IMR-90 (cell line): ENCODE measurements at regions not wholly inside any gene's neighbourhood (a gene's known extent, or its start where the extent isn't known, plus 50 kb on each side); places are given as distances from the start of the nearest gene placed in this dataset.

Experiments used
- ATAC-seq: fragments of 200-7000 bp; cut with Tn5 transposase; 2 replicates; pipeline ENCODE4 v1.9.1; 2020; ENCODE audit warnings: low read depth, mild to moderate bottlenecking, moderate library complexity
- BruUV-seq: library from RNA; stranded (reverse); fragments of 400-500 nt; replicated peaks from 2 replicates; lab custom pipeline; 2021; lab: Mats Ljungman, UMichigan
- CTCF ChIA-PET: fragments of 300-600 bp; formaldehyde crosslinking; extraction: SDS; loops from one replicate; lab custom pipeline; 2021; ENCODE audit warnings: antibody characterized with exemption; lab: Yijun Ruan, JAX
- POLR2A ChIA-PET: fragments of 300-600 bp; sonication (Branson Sonifier 250); formaldehyde crosslinking; loops from one replicate; lab custom pipeline; 2022; ENCODE audit warnings: antibody characterized with exemption; ENCODE audit not compliant: unreplicated experiment; lab: Charles Lee
- DNase-seq: peaks from one replicate; pipeline ENCODE4 v3.0.0; 2013
- H2AFZ ChIP-seq: replicated peaks from 2 replicates; pipeline ENCODE3; 2013; ENCODE audit warnings: low read length, mild to moderate bottlenecking; ENCODE audit not compliant: poor library complexity
- H2AK5ac ChIP-seq: 2 replicates; pipeline ENCODE4 v1.6.1; 2013; ENCODE audit warnings: low read depth, low read length, inconsistent platforms
- H2AK9ac ChIP-seq: replicated peaks from 2 replicates; pipeline ENCODE3; 2013; ENCODE audit warnings: mild to moderate bottlenecking, low read depth, low read length, moderate library complexity; ENCODE audit not compliant: poor library complexity
- H2BK120ac ChIP-seq: 2 replicates; pipeline ENCODE4 v1.6.1; 2013; ENCODE audit warnings: low read depth, low read length, inconsistent platforms
- H2BK15ac ChIP-seq: 3 replicates; pipeline ENCODE4 v1.6.1; 2013; ENCODE audit warnings: low read depth, low read length, inconsistent platforms
- H2BK20ac ChIP-seq: 2 replicates; pipeline ENCODE4 v1.6.1; 2013; ENCODE audit warnings: low read depth, mild to moderate bottlenecking, inconsistent platforms, low read length, moderate library complexity
- H2BK5ac ChIP-seq: 2 replicates; pipeline ENCODE4 v1.6.1; 2013; ENCODE audit warnings: mild to moderate bottlenecking, low read depth, low read length, inconsistent platforms; ENCODE audit not compliant: poor library complexity, severe bottlenecking
- H3K14ac ChIP-seq: replicated peaks from 2 replicates; pipeline ENCODE4 v1.6.1; 2013; ENCODE audit warnings: low read depth, low read length, inconsistent platforms
- H3K18ac ChIP-seq: 2 replicates; pipeline ENCODE4 v1.6.1; 2013; ENCODE audit warnings: low read depth, low read length, control low read depth
- H3K23ac ChIP-seq: 2 replicates; pipeline ENCODE4 v1.6.1; 2013; ENCODE audit warnings: low read depth, low read length, inconsistent platforms
- H3K27ac ChIP-seq: 2 replicates; pipeline ENCODE4 v1.5.1; 2013; ENCODE audit warnings: mild to moderate bottlenecking, control low read depth, low read length; ENCODE audit not compliant: insufficient read depth
- H3K27me3 ChIP-seq: 2 replicates; pipeline ENCODE4 v1.6.1; 2013; ENCODE audit warnings: low read length; ENCODE audit not compliant: control insufficient read depth, insufficient read depth
- H3K36me3 ChIP-seq: 2 replicates; pipeline ENCODE4 v1.6.1; 2013; ENCODE audit warnings: low read length, mixed read lengths; ENCODE audit not compliant: control insufficient read depth, insufficient read depth
- H3K4ac ChIP-seq: 2 replicates; pipeline ENCODE4 v1.6.1; 2013; ENCODE audit warnings: low read depth, low read length, inconsistent platforms
- H3K4me1 ChIP-seq: 2 replicates; pipeline ENCODE4 v1.6.1; 2013; ENCODE audit warnings: low read length, mixed read lengths; ENCODE audit not compliant: control insufficient read depth, insufficient read depth
- H3K4me2 ChIP-seq: 2 replicates; pipeline ENCODE4 v1.6.1; 2013; ENCODE audit warnings: low read depth, mild to moderate bottlenecking, control low read depth, low read length, moderate library complexity
- H3K4me3 ChIP-seq: 2 replicates; pipeline ENCODE4 v1.5.1; 2013; ENCODE audit warnings: low read depth, mild to moderate bottlenecking, control low read depth, low read length, moderate library complexity; ENCODE audit not compliant: insufficient read depth
- H3K56ac ChIP-seq: 2 replicates; pipeline ENCODE4 v1.6.1; 2013; ENCODE audit warnings: low read length, inconsistent platforms; ENCODE audit not compliant: insufficient read depth; ENCODE audit errors: extremely low read depth
- H3K79me1 ChIP-seq, 2 experiments: 2 replicates each; pipeline ENCODE4 v1.6.1; 2013; ENCODE audit warnings: low read length in 2 of 2, inconsistent platforms in 1 of 2, low read depth in 1 of 2
- H3K9ac ChIP-seq: 2 replicates; pipeline ENCODE4 v1.6.1; 2013; ENCODE audit warnings: low read depth, low read length, control low read depth
- H3K9me1 ChIP-seq: 2 replicates; pipeline ENCODE4 v1.6.1; 2013; ENCODE audit warnings: low read length, inconsistent platforms; ENCODE audit not compliant: insufficient read depth
- H3K9me3 ChIP-seq: 2 replicates; pipeline ENCODE4 v1.6.1; 2013; ENCODE audit warnings: low read length; ENCODE audit not compliant: control insufficient read depth, insufficient read depth
- H4K20me1 ChIP-seq: 2 replicates; pipeline ENCODE4 v1.6.1; 2013; ENCODE audit warnings: low read length, inconsistent platforms; ENCODE audit not compliant: insufficient read depth
- H4K5ac ChIP-seq: 2 replicates; pipeline ENCODE4 v1.6.1; 2013; ENCODE audit warnings: mild to moderate bottlenecking, low read depth, low read length, control low read depth
- H4K8ac ChIP-seq, 2 experiments: 2 replicates each; pipeline ENCODE4 v1.6.1; 2013; ENCODE audit warnings: low read depth in 2 of 2, low read length in 2 of 2, control low read depth in 1 of 2, inconsistent platforms in 1 of 2
- H4K91ac ChIP-seq: 2 replicates; pipeline ENCODE4 v1.6.1; 2013; ENCODE audit warnings: low read depth, low read length, inconsistent platforms; ENCODE audit not compliant: insufficient read depth
- BHLHE40 ChIP-seq: fragments of 150-350 bp; IDR thresholded peaks from 2 replicates; pipeline ENCODE4 v1.6.1; 2016; ENCODE audit warnings: mild to moderate bottlenecking, low read depth, low read length
- CEBPB ChIP-seq: IDR thresholded peaks from 2 replicates; pipeline ENCODE4 v1.6.1; 2012; ENCODE audit warnings: low read depth, low read length, improper control_type of control experiment
- CHD1 ChIP-seq: IDR thresholded peaks from 2 replicates; pipeline ENCODE4 v1.6.1; 2012; ENCODE audit warnings: low read depth, low read length, improper control_type of control experiment
- ELK1 ChIP-seq: fragments of 150-350 bp; IDR thresholded peaks from 2 replicates; pipeline ENCODE4 v1.6.1; 2016; ENCODE audit warnings: low read depth, mild to moderate bottlenecking, low read length, moderate library complexity, borderline replicate concordance
- FOS ChIP-seq: fragments of 150-350 bp; IDR thresholded peaks from 2 replicates; pipeline ENCODE4 v1.6.1; 2016; ENCODE audit warnings: low read depth, low read length
- MAFK ChIP-seq: IDR thresholded peaks from 2 replicates; pipeline ENCODE4 v1.6.1; 2012; ENCODE audit warnings: low read depth, low read length, improper control_type of control experiment
- MAZ ChIP-seq: IDR thresholded peaks from 2 replicates; pipeline ENCODE4 v1.6.1; 2012; ENCODE audit warnings: low read depth, mild to moderate bottlenecking, low read length, improper control_type of control experiment, moderate library complexity, borderline replicate concordance
- MXI1 ChIP-seq: IDR thresholded peaks from 2 replicates; pipeline ENCODE4 v1.6.1; 2012; ENCODE audit warnings: low read depth, mild to moderate bottlenecking, low read length, moderate library complexity, borderline replicate concordance
- NFE2L2 ChIP-seq: fragments of 150-350 bp; IDR thresholded peaks from 2 replicates; pipeline ENCODE4 v1.6.1; 2016; ENCODE audit warnings: low read depth, mild to moderate bottlenecking, low read length
- POLR2A ChIP-seq: IDR thresholded peaks from 2 replicates; pipeline ENCODE4 v1.6.1; 2012; ENCODE audit warnings: mild to moderate bottlenecking, low read depth, low read length
- RAD21 ChIP-seq: IDR thresholded peaks from 2 replicates; pipeline ENCODE4 v1.6.1; 2012; ENCODE audit warnings: low read length, improper control_type of control experiment
- RCOR1 ChIP-seq: IDR thresholded peaks from 2 replicates; pipeline ENCODE4 v1.6.1; 2012; ENCODE audit warnings: mild to moderate bottlenecking, low read length, improper control_type of control experiment; ENCODE audit not compliant: insufficient replicate concordance
- RFX5 ChIP-seq: IDR thresholded peaks from 2 replicates; pipeline ENCODE4 v1.8.0; 2012; ENCODE audit warnings: low read depth, mild to moderate bottlenecking, low read length, moderate library complexity
- SMC3 ChIP-seq: fragments of 150-350 bp; IDR thresholded peaks from 2 replicates; pipeline ENCODE4 v1.6.1; 2016; ENCODE audit warnings: low read depth, mild to moderate bottlenecking, antibody characterized with exemption, low read length, moderate library complexity
- USF2 ChIP-seq: fragments of 150-350 bp; IDR thresholded peaks from 2 replicates; pipeline ENCODE4 v1.6.1; 2017; ENCODE audit warnings: mild to moderate bottlenecking, antibody characterized with exemption, low read length, low read depth
- WGBS, 2 experiments: methylation state at CpG; one replicate each; pipeline versions ENCODE4 v1.1.5 to v1.1.7; 2013; ENCODE audit warnings: missing lambda C conversion rate in 2 of 2; ENCODE audit not compliant: insufficient read length in 1 of 2; ENCODE audit errors: extremely low coverage in 2 of 2; 5-methylcytosine and 5-hydroxymethylcytosine counted together
- dilution Hi-C: fragments of 300-500 bp; cut with HindIII; formaldehyde crosslinking; loops from one replicate; pipeline ENCODE4 v1.14.3; 2018; ENCODE audit warnings: low sequenced_read_pairs; ENCODE audit not compliant: unreplicated experiment
- in situ Hi-C: fragments of 300-500 bp; cut with MboI; formaldehyde crosslinking; loops from 3 replicates; pipeline ENCODE4 v1.14.3; 2019; ENCODE audit warnings: low sequenced_read_pairs, inconsistent platforms, mixed read lengths
- intact Hi-C: fragments of 100-400 bp; cut with micrococcal nuclease; formaldehyde crosslinking; loops from 2 replicates; pipeline ENCODE4 v1.10.0; 2022
- TF ChIP-seq, protein P1 (sequence below): conservative IDR thresholded peaks from 2 replicates; pipeline ENCODE4 v1.5.1; 2012; ENCODE audit warnings: mild to moderate bottlenecking, low read depth, low read length, improper control_type of control experiment

DNA sequence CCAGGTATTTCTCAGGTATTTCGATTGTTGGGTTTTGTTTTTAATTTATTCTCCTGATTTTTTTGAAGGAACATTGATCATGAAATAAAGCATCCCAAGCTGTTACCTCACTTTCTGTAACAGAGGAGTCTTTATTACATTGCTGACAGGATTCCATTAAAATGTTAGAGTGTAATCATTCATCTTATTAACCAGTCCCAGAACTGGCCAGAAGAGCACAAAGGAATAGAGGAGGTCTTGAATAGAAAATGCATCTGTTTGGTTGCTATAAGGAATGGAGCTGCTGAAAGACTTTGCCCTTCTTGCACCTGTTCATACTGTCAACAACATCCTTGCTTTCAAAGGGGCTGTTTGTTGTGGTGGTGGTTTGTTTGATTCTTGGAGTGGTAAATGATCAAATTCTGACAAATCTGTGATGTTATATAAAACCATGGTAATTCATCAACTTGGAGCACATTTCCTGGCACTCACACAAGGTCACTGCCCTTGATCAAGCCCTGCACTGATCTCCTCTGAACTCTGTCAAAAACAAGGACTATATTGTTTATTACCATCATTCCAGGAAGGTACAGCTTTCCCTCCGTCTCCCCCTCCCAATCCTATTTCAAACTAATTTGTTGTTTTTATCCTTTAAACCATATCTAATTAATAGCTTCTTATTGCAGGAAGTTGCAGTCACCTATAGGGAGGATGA is 215.8 kb downstream of the PCDH19 start:
- Histone ChIP-seq H3K4me1 (no peaks in the 10 kb centered on the region), H3K27ac (no peak overlapping the region), H3K9me1 (no peaks in the 10 kb centered on the region), H2BK5ac (no peak overlapping the region), H2BK120ac (no peak overlapping the region), H4K8ac (no peak overlapping the region), H2AK9ac (no peak overlapping the region), H2AK5ac (no peak overlapping the region), H3K23ac (no peak overlapping the region), H3K18ac (no peak overlapping the region), H3K79me1 (no peaks in the 10 kb centered on the region), H4K5ac (no peak overlapping the region), H3K27me3 (no peaks in the 10 kb centered on the region), H2AFZ (no peak overlapping the region), H3K9ac (no peak overlapping the region), H2BK15ac (no peak overlapping the region), H4K20me1 (no peaks in the 10 kb centered on the region), H3K36me3 (no peaks in the 10 kb centered on the region), H4K91ac (no peak overlapping the region), H2BK20ac (no peak overlapping the region), H3K56ac (no peak overlapping the region), H3K4me3 (no peak overlapping the region), H3K4ac (no peak overlapping the region), H3K14ac (no peak overlapping the region), H3K9me3 (peaks cover 2% of the 10 kb centered on the region; the same call in 1 of the 2 replicates), H3K4me2 (no peak overlapping the region)
- DNase-seq (no peak), ATAC-seq (no peak)
- intact Hi-C loops (no loop called here), dilution Hi-C loops (no loop called here), in situ Hi-C loops (no loop called here)
- CTCF ChIA-PET, result no interaction called here
- POLR2A ChIA-PET, result no interaction called here
- no CpG with 5 or more reads among the region's 2 CpGs for WGBS, 2 experiments
- no peak for TF ChIP-seq BHLHE40
- no peak for TF ChIP-seq RFX5
- no peak for TF ChIP-seq POLR2A
- no peak for TF ChIP-seq MXI1
- TF ChIP-seq, protein P1, sequence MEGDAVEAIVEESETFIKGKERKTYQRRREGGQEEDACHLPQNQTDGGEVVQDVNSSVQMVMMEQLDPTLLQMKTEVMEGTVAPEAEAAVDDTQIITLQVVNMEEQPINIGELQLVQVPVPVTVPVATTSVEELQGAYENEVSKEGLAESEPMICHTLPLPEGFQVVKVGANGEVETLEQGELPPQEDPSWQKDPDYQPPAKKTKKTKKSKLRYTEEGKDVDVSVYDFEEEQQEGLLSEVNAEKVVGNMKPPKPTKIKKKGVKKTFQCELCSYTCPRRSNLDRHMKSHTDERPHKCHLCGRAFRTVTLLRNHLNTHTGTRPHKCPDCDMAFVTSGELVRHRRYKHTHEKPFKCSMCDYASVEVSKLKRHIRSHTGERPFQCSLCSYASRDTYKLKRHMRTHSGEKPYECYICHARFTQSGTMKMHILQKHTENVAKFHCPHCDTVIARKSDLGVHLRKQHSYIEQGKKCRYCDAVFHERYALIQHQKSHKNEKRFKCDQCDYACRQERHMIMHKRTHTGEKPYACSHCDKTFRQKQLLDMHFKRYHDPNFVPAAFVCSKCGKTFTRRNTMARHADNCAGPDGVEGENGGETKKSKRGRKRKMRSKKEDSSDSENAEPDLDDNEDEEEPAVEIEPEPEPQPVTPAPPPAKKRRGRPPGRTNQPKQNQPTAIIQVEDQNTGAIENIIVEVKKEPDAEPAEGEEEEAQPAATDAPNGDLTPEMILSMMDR, result no peak
- TF ChIP-seq NFE2L2, result no peak
- no peak for TF ChIP-seq USF2
- TF ChIP-seq RAD21, result no peak
- TF ChIP-seq RCOR1, result no peak
- TF ChIP-seq ELK1, result no peak
- no peak for TF ChIP-seq CHD1
- TF ChIP-seq MAZ, result no peak
- no peak for TF ChIP-seq CEBPB
- no peak for TF ChIP-seq MAFK
- no peak for TF ChIP-seq FOS
- no peak for TF ChIP-seq SMC3
- BruUV-seq, result no TSS peak
